ENCODE measurements at regions not wholly inside any gene's neighbourhood (a gene's known extent, or its start where the extent isn't known, plus 50 kb on each side); places are given as distances from the start of the nearest gene placed in this dataset.

DNA sequence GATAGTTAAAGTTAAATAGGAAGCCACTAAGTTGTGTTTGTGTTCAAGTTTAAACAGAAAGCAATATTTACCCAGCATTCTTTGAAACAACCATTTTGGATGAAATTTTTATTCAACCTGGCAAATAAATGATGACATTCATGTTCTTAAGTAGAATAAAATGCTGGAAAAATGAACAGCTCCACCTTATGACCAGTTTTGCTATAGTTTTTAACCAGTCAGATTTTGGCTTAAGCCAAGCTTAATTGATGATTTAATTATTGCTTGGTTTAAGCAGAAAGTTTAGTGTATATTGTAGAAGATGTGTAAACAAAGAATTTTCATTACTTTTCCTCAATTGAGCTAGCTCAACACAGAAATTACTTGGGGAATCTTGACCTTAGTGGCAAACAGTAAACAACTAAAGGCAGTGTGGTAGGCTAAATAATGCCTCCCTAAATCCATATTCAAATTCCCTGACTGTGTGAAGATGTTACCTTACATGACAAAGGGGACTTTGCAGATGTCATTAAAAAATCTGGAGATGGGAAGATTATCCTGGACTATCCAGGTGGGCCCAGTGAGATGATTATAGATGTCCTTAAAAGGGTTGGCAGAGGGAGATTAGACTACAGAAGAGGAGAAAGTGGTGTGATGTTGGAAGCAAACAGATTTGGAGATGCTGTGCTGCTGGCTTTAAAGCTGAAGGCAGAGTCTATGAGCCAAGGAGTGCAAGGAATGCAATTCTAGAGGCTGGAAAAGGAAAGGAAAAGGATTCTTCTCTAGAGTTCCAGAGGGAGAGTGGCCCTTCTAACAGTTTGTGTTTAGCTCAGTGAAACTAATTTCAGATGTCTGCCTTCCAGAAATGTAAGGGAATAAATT, 448.6 kb upstream of the GOLIM4 start:
- in situ Hi-C loops (cut with MboI; ENCODE audit: low sequenced_read_pairs), result no loop called here

GRCh38 chr3:168540726-168541125, 445.0 kb upstream of the GOLIM4 start:
- in situ Hi-C loops (cut with MboI; ENCODE audit: low sequenced_read_pairs), result no loop called here

GRCh38 chr3:168539909-168540308, 444.2 kb upstream of the GOLIM4 start:
- in situ Hi-C loops (cut with MboI; ENCODE audit: low sequenced_read_pairs), result no loop called here

DNA sequence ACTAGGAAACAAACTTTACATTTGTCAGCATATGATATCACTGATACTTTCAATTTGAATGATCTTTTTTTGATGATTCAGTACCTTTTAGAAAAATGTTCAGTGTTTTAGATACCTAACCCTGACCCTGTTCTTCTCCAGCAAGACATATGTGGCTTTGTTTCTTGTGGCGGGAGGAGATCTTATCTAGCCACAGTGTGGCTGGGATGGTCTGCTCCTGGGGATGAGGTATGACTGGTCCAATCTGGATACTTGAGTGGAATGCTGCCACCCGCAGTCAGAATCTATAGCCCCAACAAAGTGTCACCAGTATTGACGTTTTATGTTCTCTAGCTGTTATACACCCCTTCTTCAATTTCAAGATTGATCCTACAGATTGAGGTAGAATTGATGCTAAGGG, 439.0 kb upstream of the GOLIM4 start:
- in situ Hi-C loops (cut with MboI; ENCODE audit: low sequenced_read_pairs), result no loop called here

GRCh38 chr3:168533600-168533999, 437.9 kb upstream of the GOLIM4 start:
- in situ Hi-C loops (cut with MboI; ENCODE audit: low sequenced_read_pairs), result no loop called here

- in situ Hi-C loops (cut with MboI; ENCODE audit: low sequenced_read_pairs), result no loop called here
These were observed 436.4 kb upstream of the GOLIM4 start for GRCh38 chr3:168532135-168532534.

GRCh38 chr3:168531116-168531515, 435.4 kb upstream of the GOLIM4 start:
- in situ Hi-C loops (cut with MboI; ENCODE audit: low sequenced_read_pairs), result no loop called here

DNA sequence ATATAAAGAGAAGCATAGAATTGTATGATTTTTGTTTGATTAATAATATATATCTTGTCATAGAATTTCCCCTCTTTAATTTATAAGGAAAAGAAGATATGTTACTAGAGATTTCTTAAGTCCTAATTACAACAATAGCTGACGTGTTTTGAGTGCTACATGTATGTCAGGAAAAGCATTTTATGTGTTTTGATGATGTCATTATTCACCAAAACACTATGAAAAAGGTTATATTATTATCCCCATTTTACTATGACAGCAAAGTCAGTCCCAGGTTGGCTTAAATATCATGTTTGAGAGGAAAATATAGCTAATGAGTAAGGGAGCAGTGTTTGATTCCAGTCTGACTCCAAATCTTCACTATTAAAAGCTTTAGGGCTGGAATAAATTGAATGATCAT, 428.4 kb upstream of the GOLIM4 start:
- in situ Hi-C loops (cut with MboI; ENCODE audit: low sequenced_read_pairs), result no loop called here

DNA sequence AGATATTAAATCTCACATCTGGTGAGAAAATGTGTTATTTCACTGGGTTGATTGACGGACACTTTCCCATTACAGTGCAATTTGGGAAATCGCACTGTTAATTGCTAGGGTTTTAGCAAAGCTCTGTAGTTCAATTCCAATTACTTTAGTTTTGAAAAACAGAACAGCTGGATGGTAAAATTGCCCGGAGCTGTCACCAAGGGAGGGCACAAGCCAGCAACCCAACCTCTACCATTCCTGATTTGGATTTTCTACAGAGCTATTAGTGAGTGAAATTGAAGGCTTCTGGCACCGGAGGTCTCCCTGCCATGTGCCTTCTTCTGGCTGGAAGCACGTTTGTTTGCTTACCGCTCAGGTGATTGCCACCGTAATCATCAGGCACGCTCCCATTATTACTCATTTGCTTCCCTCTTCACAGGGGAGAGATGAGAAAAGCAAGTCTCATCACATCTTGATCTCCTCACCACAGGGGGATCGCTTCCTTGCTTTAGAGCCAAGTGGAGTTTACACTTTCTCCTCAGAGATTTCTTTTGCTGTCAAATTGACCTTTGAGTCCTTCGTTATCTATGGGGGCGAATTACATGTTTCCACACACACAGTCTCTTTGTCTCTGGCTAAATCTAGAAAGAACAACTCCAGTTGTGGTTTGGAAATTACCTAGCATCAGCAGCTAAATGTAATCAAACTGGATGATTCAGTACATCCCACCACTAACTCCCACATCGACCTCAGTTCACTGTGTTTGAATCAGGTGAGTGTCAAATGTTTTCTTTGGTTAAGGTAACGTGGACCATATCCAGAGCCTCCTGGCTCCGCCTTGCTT, 421.7 kb upstream of the GOLIM4 start:
- in situ Hi-C loops (cut with MboI; ENCODE audit: low sequenced_read_pairs), result no loop called here

DNA sequence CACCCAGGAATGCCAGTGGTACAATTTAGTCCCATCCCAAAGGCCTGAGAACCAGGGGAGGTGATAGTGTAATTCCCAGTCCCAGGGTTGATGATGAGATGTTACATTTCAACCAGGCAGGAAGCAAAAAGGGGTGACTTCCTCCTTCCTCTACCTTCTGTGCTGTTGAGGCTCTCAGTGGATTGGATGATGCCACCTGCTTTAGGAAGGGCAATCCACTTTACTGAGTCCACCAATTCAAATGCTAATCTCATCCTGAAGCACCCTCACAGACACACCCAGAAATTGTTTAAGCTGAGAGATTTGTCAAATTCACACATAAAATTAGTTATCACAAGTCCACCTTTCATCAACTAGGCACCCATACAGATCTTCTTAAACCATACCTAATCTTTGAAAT, 418.5 kb upstream of the GOLIM4 start:
- in situ Hi-C loops (cut with MboI; ENCODE audit: low sequenced_read_pairs), result no loop called here

- in situ Hi-C loops (cut with MboI; ENCODE audit: low sequenced_read_pairs), result no loop called here
These were observed 417.1 kb upstream of the GOLIM4 start for GRCh38 chr3:168512802-168513201.

DNA sequence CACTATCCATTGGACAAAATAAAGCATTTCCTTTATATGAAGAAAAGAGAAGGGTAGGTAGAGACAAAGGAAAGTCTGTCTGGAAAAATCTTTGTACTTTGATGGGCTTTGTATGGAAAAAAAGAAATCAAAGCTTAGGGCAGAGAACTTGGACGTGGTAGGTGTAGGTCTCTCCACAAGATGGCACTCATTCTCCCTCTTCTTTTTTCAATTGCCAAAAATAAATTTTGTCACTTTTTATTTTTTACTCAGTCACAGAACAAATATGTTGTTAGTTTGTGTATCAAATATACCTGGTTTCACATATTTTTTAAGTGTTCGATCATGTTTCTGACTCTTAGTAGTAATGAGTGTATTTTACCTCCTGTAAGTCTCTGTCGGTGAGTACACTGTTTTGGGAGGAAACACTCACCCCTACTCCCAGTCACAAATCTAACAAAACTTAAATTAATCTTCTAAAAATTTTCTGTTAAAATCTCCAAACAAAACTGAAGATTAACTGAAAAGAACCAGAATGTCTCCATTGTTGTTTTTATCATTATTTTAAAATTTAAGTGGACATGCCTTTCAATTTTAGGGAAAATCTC, 415.8 kb upstream of the GOLIM4 start:
- in situ Hi-C loops (cut with MboI; ENCODE audit: low sequenced_read_pairs), result no loop called here

GRCh38 chr3:168506589-168506988, 410.9 kb upstream of the GOLIM4 start:
- in situ Hi-C loops (cut with MboI; ENCODE audit: low sequenced_read_pairs), result no loop called here

- in situ Hi-C loops (cut with MboI; ENCODE audit: low sequenced_read_pairs), result no loop called here
These were observed 405.8 kb upstream of the GOLIM4 start for GRCh38 chr3:168501570-168501969.

DNA sequence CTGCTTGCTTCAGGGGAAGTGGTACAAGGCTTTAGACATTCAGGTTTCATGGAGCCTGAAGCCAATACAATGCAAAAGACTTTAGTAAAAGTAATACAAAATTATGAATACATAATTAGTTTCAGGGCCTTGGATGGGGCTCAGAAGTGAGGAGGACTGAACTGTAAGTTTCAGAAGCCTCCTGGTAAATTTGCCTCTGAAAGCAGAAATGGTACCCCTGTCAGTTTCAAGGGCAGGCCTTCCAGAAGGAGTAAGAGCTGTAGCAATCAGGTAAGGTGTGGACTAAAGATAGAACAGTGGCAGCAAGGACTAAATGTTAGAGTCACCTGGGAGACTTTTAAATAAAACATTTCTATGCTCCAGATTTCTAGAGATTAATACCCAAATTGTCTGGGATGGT, 402.5 kb upstream of the GOLIM4 start:
- in situ Hi-C loops (cut with MboI; ENCODE audit: low sequenced_read_pairs), result no loop called here

GRCh38 chr3:168497741-168498140, 402.0 kb upstream of the GOLIM4 start:
- in situ Hi-C loops (cut with MboI; ENCODE audit: low sequenced_read_pairs), result no loop called here

- in situ Hi-C loops (cut with MboI; ENCODE audit: low sequenced_read_pairs), result no loop called here
These were observed 401.5 kb upstream of the GOLIM4 start for GRCh38 chr3:168497183-168497582.

- in situ Hi-C loops (cut with MboI; ENCODE audit: low sequenced_read_pairs), result no loop called here
These were observed 400.2 kb upstream of the GOLIM4 start for GRCh38 chr3:168495932-168496331.

DNA sequence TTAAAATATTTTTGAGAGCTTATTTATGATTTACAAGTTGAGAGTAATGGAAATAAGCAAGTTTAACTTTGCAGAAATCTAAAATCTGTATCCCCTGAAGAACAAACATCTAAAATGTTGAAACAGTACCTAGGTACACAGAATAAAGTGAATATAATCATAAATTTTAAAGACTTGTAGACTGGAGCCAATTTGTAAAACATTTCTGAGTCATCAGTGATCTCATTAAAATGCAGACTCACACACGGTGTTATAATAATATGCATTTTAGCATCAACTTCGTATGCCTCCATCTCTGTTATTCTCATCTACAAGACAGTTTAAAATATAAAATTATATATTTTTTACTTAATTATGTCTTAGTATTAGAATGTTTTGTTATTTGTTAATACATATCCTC, 399.5 kb upstream of the GOLIM4 start:
- in situ Hi-C loops (cut with MboI; ENCODE audit: low sequenced_read_pairs), result no loop called here

- in situ Hi-C loops (cut with MboI; ENCODE audit: low sequenced_read_pairs), result no loop called here
These were observed 397.9 kb upstream of the GOLIM4 start for GRCh38 chr3:168493412-168494205.

GRCh38 chr3:168490981-168491380, 395.3 kb upstream of the GOLIM4 start:
- in situ Hi-C loops (cut with MboI; ENCODE audit: low sequenced_read_pairs), result no loop called here

Measured in HL-60/S4 (cell line).